ENCODE measurements at regions not wholly inside any gene's neighbourhood (a gene's known extent, or its start where the extent isn't known, plus 50 kb on each side); places are given as distances from the start of the nearest gene placed in this dataset.
"Not testable (repeated sequence)": the region's sequence is repeated elsewhere in the genome, so short reads cannot be mapped to it uniquely, and the experiment has no call there.

DNA sequence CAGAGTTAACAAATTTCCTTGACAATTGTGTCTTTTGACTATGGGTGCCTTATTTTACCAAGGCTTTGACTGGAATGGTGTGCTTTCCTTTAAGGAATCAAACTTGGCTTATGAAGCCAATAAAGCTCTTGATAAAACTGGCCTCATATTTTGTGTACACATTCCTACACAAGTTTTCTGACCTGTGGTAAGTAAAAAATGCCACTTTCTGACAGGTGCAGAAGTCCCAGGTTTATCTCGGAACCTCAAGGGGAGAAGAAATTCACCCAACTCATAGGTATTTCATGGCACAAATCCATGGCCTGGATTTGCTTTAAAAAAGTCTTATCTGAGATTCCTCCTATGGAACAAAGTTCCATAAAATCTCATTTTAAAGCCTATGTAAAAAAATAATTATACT, 880.6 kb upstream of the LRATD1 start:
- DNase-seq, result no peak

DNA sequence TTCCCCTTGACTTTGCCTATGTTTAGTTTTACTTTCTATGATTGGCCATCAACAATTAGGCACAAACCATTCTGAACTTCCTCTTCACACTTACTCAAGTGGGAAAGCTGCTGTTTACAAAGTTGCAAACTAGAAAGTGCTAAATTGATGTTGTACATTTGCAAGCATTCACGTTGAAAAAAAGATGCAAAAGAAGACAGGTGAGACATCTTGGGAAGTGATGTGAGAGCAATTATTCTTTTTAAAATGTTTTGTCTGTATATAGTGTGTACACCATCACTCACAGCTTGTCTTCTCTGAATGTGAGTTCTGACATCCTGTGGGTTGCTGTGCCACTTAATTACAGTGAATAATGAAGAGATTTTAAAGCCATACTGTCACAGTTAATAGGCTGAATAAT, 874.1 kb upstream of the LRATD1 start:
- no peak for DNase-seq

DNA sequence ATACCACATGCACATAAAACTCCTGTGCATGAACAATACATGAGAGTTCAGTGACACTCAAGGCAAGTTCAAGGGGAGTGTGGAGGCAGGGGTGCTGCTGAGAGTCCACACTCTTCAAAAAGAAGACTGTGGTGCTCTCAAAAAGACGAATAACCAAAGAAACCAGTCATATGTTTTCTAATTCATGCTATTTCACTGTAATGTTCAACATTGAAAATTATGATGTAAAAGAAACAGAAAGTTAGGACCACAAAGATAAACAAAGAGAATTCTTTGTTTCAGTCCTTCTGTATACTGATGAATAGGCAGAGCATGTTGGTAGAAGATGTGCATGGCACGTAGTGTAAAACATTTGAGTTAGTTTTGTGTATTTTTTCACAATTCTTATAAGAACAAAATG, 864.2 kb upstream of the LRATD1 start:
- DNase-seq, result no peak

DNA sequence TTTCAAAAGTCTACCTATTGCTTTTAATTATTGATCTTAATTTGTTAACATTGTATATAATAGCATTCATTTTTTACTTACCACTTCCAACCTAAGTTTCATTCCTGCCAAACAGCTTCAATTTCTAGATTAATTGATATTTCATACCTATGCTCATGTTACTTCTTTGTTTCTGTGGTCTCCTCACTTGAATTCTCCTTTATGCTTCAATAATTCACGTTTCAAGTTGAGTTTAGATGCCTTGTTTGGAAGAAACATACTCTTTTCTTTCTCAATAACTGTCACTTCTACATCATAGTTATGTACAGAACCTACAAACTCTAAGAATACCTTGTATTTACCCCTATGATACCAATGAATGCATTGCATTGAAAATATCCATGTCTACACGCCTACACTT, 862.2 kb upstream of the LRATD1 start:
- no peak for DNase-seq

DNA sequence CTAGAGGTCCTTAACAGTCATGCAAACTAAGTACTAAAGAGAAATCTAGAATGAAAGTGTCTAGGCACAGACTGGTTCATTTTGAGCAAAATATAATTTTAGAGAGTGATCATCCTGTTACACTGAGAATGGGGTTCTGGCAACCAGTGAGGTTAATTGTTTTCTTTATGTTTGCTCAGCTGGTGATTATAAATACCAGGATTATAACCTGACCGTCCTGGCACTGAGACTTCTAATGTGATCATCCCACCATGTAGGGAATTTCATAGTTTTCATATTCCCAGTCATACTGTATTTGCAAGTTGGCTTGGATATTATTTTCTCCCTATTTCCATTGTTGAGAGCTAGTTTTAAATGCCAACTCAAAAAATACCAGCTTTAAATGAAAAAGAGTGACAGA, 852.5 kb upstream of the LRATD1 start:
- DNase-seq, result no peak

DNA sequence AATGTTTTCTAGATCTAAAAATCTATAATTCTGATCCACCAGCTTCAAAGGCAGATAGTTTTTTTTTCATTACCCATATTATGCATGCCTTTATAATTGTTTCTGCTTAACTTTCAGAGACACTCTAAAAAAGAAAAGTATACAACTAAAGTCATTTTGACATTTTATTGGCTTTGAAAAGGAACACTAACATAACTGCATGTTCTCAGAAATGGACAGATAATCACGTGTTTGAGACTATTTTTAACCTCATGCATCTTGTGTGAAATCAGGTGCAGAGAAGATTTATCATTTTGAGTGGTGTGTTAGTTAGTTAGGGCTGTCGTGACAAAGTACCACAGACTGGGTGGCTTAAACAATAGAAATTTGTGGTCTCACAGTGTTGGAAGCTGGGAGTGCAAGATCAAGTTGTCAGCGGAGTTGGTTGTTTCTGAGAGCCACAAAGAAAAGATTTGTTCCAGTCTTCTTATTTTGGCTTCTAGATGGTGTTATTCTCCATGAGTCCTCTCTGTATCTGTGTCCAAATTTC, 841.4 kb upstream of the LRATD1 start:
- no peak for DNase-seq

DNA sequence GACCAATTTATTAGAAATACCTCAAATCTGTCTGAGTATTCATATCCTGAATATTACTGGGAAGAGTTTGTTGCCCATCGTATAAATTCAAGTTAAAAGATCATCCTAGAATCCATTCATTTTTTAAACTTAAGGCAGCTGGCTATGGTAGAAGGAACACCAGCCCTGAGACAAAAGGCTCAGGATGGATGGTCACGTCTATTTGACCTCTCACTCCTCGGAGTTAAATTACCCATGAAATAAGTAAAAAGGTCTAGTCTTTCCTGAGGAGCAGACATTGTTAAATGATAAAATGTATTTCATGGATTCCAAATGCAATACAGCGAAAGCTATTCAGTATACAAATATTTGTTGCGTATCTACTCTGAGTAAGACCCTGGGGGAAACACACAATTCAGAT, 826.0 kb upstream of the LRATD1 start:
- no peak for DNase-seq

DNA sequence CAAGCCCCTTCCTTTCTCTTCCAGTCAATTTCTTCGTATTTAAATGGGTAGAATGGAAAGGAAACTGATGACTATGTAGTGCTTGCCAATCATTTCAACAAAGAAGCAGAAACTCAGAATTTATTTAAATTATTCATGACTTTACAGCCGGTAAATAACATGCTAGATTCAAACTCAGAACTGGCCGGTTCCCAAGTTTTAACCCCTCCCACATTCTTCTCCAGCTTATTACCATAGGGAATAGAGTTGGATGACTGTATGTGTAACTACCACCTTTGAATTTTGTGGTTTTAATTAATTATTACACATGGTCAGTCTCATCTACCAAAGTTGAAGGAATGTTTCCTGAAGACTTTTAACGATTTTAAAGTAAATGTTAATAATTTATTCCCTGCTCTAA, 819.3 kb upstream of the LRATD1 start:
- no peak for DNase-seq

DNA sequence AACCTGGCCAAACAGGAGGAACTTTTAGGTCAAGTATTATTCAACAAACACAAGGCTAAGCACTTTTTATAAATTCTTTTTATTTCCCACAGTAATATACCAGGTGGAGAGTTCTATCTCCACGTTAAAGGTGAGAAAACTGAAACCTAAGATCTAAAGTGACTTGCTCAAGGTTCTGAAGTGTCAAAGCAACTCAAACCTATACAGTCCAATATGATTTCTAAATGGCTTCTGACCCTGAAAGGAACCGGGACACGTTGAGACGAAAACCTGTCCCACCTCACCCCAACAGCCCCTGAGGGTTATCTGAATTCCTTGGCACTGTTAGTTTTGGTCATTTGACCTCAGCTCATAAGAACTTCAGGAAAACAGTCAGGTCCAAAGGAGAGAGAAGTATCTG, 814.5 kb upstream of the LRATD1 start:
- DNase-seq, result no peak

DNA sequence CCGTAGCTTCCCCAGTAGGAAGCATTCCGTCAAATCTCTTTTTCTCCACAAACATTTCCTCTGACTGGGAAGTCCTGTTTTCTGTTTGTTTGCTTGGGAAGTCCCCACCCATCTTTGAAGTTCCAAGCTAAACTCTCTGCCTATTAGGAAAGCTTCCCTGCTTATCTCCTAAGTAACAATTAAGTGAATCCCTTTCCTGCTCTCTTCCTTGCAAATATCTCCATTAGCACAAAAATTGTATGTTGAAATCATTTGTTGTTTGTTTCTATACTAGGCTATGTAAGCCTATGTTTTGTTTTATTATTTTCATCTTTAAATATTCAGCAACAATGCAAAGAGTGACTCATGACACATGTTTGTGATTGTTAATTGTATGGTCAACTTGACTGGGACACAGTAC, 812.6 kb upstream of the LRATD1 start:
- no peak for DNase-seq

DNA sequence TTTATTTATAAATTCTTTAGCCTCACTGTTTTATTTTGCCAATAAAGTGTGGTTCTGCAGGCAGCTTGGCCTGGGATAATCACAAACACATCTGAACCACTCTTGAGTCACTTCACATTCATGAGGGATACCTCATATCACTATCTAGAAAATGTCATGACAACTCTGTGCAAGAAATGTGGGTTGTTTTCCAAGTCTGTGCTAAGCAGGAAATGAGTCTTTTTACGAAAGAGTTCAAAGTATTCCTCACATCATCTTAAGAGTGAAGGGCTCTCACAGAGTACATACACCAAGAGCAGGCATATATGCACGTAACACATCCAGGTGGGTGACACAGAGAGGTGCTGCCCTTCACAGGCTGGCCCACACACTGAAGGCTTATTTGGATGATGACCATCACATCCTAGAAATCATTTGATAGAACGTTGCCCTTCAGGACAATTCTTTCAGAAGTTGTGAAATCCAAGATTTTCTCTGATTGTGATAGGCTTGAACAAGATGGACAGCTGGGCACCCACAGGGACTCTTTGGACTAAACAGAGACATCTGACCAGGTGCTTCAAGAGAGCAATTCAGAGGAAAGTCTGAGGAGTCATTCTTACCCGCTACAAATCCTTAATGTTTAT, 811.1 kb upstream of the LRATD1 start:
- DNase-seq, result no peak

DNA sequence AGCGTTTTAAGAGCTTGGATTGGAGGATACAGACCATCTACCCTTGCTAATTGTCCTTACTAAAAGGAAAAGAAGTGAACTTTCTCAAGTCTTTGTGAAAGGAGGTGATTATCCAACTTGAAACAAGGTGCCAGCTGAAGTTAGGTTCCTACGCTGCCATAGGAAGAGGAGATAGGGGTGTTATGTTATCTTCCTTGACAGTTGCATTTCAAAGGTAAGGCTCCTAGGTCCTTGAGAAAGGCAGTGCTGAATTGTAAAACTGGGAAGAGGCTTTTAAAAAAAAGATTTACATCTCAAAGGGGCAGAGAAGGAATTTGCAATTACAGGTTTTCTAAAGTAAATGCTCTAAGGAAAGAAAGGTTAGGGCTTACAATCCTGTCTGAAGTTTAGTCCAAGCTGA, 810.2 kb upstream of the LRATD1 start:
- no peak for DNase-seq

DNA sequence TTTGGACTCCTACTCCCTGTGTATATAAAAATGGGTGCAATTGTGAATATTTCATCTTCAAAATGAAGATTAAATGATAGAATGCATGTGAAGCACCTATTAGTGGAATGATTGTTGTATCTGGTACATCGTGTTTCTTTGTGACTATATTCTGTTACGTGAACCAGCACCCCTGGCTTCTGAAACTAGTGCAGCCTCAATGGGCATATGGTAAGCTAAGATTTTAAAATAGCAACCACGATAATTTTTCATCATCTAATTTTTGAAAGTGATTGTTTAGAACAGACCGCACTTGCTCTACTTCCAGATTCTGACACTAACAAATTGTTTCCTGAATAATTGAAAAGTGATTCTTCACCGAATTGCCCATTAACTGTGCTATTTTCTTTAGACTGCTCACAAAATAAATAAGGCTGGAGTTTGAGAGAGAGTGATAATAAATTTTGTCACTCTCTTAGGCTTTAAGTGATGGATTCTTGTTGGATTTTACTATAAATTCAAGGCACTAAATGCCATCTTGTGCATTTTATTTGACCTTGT, 806.1 kb upstream of the LRATD1 start:
- no peak for DNase-seq

DNA sequence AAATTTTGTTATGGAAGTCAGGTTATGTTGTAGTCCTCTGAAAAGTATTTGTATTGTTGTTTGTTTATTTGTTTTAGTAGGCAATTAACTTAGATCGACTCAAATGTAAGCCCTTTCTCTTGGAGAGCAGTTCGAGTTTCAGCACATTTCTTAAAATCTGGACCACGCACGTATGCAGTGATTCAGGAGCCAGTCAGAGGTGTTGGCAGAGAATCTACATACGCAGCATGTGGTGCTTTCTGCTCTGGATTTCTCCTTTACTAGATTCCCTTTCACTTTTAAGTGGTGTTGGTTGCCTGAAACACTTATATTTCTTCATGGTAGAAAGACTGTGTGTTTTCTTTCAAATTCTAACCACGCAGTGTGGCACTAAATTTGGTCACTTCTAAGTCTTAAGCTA, 773.9 kb upstream of the LRATD1 start:
- no peak for DNase-seq

DNA sequence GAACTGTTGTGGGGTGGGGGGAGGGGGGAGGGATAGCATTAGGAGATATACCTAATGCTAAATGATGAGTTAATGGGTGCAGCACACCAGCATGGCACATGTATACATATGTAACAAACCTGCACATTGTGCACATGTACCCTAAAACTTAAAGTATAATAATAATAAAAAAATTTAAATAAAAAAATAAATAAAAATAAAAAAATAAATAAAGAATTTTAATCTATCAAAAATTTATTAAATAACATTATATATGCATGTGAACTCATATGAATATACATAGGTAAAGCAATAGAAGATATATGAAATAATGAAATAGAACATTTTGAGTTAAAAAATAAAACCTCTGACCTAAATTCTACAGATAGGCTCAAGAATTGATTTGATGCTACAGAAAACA, 764.2 kb upstream of the LRATD1 start:
- DNase-seq, result not testable (repeated sequence)

DNA sequence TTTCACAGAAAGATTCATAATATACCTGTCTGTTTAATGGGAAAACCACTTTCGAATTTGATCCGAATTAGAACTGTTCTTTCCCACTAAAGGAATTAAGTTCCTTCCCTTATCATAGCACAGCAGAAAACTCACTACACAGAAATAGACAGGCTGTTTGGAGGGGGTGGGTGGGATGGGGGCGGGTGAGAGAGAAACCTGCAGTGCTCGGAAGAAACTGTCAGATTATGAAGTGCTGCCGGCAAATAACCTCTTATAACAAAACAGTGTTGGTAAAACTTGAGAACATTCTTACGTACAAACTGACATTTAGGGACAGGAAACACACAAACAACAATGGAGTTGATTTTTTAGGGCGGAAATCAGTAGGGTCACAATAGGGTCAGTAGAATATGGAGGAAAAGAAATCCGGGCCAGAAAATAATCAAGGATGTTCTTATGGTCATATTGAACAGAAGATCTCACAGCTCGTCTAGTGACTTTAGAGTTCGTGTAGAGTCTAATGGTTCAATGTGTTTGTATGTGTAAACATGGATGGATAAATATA, 756.0 kb upstream of the LRATD1 start:
- no peak for DNase-seq

DNA sequence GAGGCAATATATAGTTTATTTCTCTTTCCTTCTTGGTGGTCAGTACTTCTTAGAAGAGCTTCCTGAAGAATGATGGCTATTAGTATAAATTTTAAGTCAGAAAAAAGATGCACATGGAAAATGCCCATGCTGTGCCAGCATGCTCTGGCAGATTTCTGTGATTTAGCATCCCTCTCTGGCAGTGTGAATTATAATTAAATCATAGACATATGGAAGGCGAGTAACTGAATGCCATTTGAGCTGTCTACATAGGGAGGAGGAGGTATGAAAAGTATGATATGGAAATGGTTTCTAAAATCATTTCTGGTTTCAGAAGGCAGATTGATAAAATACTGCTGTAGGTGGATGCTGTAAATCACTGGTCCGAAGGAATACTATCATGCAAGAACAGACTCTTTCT, 754.9 kb upstream of the LRATD1 start:
- no peak for DNase-seq

DNA sequence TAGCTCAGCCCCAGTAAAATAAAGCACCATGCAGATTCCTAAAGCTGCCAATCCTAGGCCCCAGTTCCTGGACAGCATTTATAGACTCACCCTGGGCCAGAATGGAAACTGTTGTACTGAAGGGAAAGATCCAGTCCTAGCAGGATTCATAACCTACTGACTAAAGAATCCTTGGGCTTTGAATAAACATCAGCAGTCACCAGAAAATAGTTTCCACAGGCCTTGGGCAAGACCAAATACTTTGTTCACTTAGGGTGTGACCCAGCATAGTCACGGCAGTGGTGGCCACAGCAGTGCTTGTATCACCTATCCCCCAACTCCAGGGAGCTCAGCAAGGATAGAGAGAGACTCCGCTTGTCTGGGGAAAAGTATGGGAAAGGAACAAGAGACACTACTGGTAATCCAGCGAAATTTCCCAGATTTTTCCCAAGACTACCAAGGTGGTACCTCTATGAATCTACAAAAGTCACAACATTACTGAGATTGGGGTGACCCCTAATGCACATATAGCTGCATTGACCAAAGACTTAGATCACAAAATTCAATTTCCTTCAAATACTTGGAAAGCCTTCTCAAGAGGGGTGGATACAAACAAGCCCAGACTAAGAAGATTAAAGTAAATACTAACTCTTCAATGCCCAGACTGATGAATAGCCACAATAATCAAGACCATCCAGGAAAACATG, 748.1 kb upstream of the LRATD1 start:
- no peak for DNase-seq

DNA sequence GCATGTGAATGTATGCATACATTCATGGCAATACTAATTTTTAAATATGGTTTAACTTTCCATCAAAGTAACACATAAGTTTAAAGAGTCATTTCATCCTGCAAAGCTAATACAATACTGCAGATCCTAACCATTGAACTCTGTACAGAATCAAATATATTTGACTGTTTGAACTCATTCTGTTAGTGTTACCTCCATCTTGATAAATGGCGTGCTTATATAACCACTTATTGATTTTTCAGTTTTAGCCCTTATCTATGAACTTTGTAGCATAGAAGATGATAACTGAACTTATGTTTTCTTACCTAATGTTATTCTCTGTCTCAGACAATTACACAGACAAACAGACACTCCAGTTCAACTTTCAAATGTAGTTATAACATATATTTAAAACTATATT, 731.0 kb upstream of the LRATD1 start:
- DNase-seq, result no peak

DNA sequence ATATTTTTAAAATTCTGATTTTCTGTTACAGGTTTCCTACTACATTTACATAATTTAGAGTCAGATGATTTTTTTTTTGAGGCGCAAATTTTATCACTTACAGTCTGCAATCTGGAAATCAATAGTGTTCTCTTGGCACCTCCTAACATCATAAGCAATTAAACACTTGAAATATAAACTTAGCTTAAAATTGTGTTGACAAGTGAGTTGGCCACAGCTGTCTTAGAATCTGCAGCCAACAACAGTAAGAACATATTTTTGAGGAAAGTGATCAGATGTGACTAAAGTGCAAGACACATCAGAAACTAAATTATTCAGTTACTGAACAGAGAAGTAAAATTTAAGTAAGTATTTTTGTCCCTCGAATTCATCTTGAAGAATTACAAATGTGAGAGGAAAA, 726.7 kb upstream of the LRATD1 start:
- no peak for DNase-seq

DNA sequence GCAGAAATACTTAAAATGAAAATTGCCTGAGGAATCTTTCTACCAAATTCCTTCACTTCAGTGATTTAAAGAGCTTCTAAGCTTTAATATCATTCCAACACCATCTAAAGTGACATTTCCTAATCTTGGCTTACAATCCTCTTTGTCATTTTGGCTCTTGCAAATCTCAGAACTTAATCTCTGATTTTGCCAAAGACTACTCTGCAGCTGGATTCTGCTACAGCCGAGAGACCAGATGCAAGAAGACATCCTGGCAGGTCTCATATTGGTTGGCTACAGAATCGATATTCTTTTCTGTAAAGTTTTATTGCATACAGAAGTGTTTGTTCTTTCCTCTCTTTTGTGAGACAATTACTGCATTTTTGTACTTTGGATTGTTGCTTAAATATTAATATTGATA, 716.5 kb upstream of the LRATD1 start:
- no peak for DNase-seq

DNA sequence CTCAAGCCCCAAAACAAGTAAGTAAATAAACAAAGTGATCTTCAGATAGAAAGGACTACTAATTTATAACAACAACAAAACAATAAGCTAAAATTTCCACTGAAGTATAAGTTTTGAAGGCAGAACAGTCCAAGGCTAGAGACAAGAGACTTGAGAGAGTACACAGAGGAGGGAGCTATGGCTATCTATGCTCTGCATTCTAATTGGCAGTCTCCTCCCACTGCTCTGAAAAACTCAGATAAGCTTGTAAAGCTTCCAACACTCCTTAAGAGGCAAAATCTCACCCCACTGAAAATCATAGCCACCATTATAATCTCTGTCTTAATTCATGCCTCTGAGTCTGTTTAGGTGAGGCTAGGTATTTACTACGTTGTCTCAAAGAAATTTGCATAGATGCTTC, 714.6 kb upstream of the LRATD1 start:
- DNase-seq, result no peak

DNA sequence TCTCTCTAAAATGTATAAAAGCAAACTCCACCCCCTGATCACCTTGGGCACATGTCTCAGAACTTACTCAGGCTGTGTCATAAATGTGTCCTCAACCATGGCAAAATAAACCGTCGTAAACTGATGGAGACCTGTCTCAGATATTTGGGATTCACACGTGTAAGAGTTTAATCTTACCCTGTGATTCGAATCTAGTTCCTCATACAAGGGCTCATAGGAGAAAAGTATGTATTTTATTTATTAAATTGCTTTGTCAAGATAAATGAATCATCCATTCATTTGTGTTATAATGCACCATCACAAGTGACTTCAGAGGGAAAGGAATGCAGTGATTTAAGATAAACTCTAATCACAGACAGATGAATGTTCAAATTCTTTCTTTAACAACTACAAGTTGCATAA, 712.5 kb upstream of the LRATD1 start:
- no peak for DNase-seq

DNA sequence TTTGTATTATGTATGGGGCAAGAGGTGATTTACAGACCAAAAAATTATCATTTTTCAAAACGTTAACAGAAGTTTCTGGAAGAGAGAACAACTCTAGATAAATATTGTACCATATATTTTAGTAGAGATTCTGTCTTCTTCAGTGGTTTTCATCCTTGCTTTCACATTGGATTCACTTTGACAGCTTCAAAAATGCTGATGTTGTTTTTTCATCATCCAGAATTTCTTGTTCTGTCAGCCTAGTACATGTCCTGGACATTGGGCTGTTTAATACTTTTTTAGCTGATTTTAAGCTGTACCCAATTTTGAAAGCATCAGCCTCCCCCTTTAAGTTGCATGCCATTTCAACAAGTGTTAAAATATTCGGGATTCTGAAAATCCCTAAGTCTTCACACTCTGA, 711.3 kb upstream of the LRATD1 start:
- no peak for DNase-seq
